DOHH2 (cell line): ENCODE measurements at regions not wholly inside any gene's neighbourhood (a gene's known extent, or its start where the extent isn't known, plus 50 kb on each side); places are given as distances from the start of the nearest gene placed in this dataset.

Experiments
- H3F3A ChIP-seq: fragments of 200-600 bp; sonication (generic), shearing (Covaris generic); 2 replicates; pipeline ENCODE4 v1.6.0; 2016; ENCODE audit warnings: antibody characterized with exemption, mild to moderate bottlenecking; ENCODE audit not compliant: control insufficient read depth, insufficient read depth
- H3K27ac ChIP-seq: fragments of 200-600 bp; sonication (generic); 2 replicates; pipeline ENCODE4 v1.5.1; 2014; ENCODE audit warnings: low read depth, mild to moderate bottlenecking, low read length, moderate library complexity
- H3K27me3 ChIP-seq: fragments of 200-600 bp; sonication (generic); 2 replicates; pipeline ENCODE4 v1.6.1; 2014; ENCODE audit warnings: mild to moderate bottlenecking, low read length, mixed read lengths; ENCODE audit not compliant: control insufficient read depth
- H3K36me3 ChIP-seq: fragments of 200-600 bp; sonication (generic); 2 replicates; pipeline ENCODE4 v1.6.1; 2014; ENCODE audit warnings: mild to moderate bottlenecking, low read length, moderate library complexity, mixed read lengths; ENCODE audit not compliant: control insufficient read depth
- H3K4me1 ChIP-seq: fragments of 200-600 bp; sonication (generic); 2 replicates; pipeline ENCODE4 v1.6.1; 2014; ENCODE audit warnings: mild to moderate bottlenecking, low read length, mixed read lengths; ENCODE audit not compliant: control insufficient read depth
- H3K4me2 ChIP-seq: fragments of 200-600 bp; sonication (generic); 2 replicates; pipeline ENCODE4 v1.6.0; 2014; ENCODE audit warnings: mild to moderate bottlenecking, low read length, moderate library complexity
- H3K4me3 ChIP-seq: fragments of 200-600 bp; sonication (generic); 2 replicates; pipeline ENCODE4 v1.5.1; 2014; ENCODE audit warnings: mild to moderate bottlenecking, low read length, mixed read lengths
- H3K79me2 ChIP-seq: fragments of 200-600 bp; sonication (generic); 2 replicates; pipeline ENCODE4 v1.6.1; 2014; ENCODE audit warnings: mild to moderate bottlenecking, low read length, mixed read lengths; ENCODE audit not compliant: control insufficient read depth
- H3K9me2 ChIP-seq: fragments of 200-600 bp; sonication (generic); replicated peaks from 2 replicates; pipeline ENCODE4 v1.6.1; 2014; ENCODE audit warnings: mild to moderate bottlenecking, low read length, mixed read lengths; ENCODE audit not compliant: control insufficient read depth
- H3K9me3 ChIP-seq: fragments of 200-600 bp; sonication (generic); 2 replicates; pipeline ENCODE4 v1.6.1; 2014; ENCODE audit warnings: antibody characterized with exemption, low read length, mixed read lengths; ENCODE audit not compliant: control insufficient read depth, insufficient read depth
- H4K20me1 ChIP-seq: fragments of 200-600 bp; sonication (generic); 2 replicates; pipeline ENCODE4 v1.6.0; 2014; ENCODE audit warnings: low read depth, mild to moderate bottlenecking, antibody characterized with exemption, low read length, moderate library complexity; ENCODE audit not compliant: control insufficient read depth, insufficient read depth
- CTCF ChIP-seq: fragments of 200-600 bp; sonication (generic); IDR thresholded peaks from one replicate; pipeline ENCODE4 v1.5.1; 2014; ENCODE audit warnings: antibody characterized with exemption, mild to moderate bottlenecking, low read depth, low read length; ENCODE audit not compliant: poor library complexity, severe bottlenecking
- EZH2phosphoT487 ChIP-seq: fragments of 200-600 bp; sonication (generic); IDR thresholded peaks from 2 replicates; pipeline ENCODE4 v1.6.1; 2017; ENCODE audit warnings: borderline replicate concordance, mild to moderate bottlenecking, antibody characterized with exemption, low read length, moderate library complexity, mixed read lengths

- H3K36me3 ChIP-seq: no peaks in the 10 kb centered on the region
- H3K27me3 ChIP-seq: no peaks in the 10 kb centered on the region
- H3K4me3 ChIP-seq: no peak overlapping the region
- H3K4me1 ChIP-seq: no peaks in the 10 kb centered on the region
- H4K20me1 ChIP-seq: no peaks in the 10 kb centered on the region
- no peaks in the 10 kb centered on the region for H3K79me2 ChIP-seq
- H3K27ac ChIP-seq: no peak overlapping the region
- H3K4me2 ChIP-seq: no peak overlapping the region
- TF ChIP-seq CTCF (no peak), EZH2phosphoT487 (no peak)
- no peaks in the 10 kb centered on the region for H3F3A ChIP-seq
- H3K9me2 ChIP-seq: no peaks in the 10 kb centered on the region
- no peaks in the 10 kb centered on the region for H3K9me3 ChIP-seq
Observed at GRCh38 chr5:9787861-9788600, 157.9 kb upstream of the TAS2R1 start.

GRCh38 chr5:9786380-9787360 lies 156.5 kb upstream of the TAS2R1 start:
- Histone ChIP-seq H3K9me2 (no peaks in the 10 kb centered on the region), H3K79me2 (no peaks in the 10 kb centered on the region), H3K4me2 (no peak overlapping the region), H3K9me3 (no peaks in the 10 kb centered on the region), H4K20me1 (no peaks in the 10 kb centered on the region), H3K27ac (no peak overlapping the region), H3K36me3 (no peaks in the 10 kb centered on the region), H3K4me3 (no peak overlapping the region), H3F3A (no peaks in the 10 kb centered on the region), H3K4me1 (no peaks in the 10 kb centered on the region), H3K27me3 (no peaks in the 10 kb centered on the region)
- TF ChIP-seq EZH2phosphoT487 (no peak), CTCF (no peak)

- no peaks in the 10 kb centered on the region for H3K79me2 ChIP-seq
- no peaks in the 10 kb centered on the region for H4K20me1 ChIP-seq
- H3K27me3 ChIP-seq: no peaks in the 10 kb centered on the region
- H3K4me3 ChIP-seq: no peak overlapping the region
- no peaks in the 10 kb centered on the region for H3F3A ChIP-seq
- no peaks in the 10 kb centered on the region for H3K36me3 ChIP-seq
- H3K9me3 ChIP-seq: no peaks in the 10 kb centered on the region
- no peaks in the 10 kb centered on the region for H3K4me1 ChIP-seq
- H3K9me2 ChIP-seq: no peaks in the 10 kb centered on the region
- H3K27ac ChIP-seq: no peak overlapping the region
- TF ChIP-seq CTCF (no peak), EZH2phosphoT487 (no peak)
- H3K4me2 ChIP-seq: no peak overlapping the region
Observed at GRCh38 chr5:9785751-9786150, 155.6 kb upstream of the TAS2R1 start.
